IMR-90 (cell line): ENCODE measurements at regions not wholly inside any gene's neighbourhood (a gene's known extent, or its start where the extent isn't known, plus 50 kb on each side); places are given as distances from the start of the nearest gene placed in this dataset.

Experiments used
- ATAC-seq: fragments of 200-7000 bp; cut with Tn5 transposase; 2 replicates; pipeline ENCODE4 v1.9.1; 2020; ENCODE audit warnings: low read depth, mild to moderate bottlenecking, moderate library complexity
- BruUV-seq: library from RNA; stranded (reverse); fragments of 400-500 nt; replicated peaks from 2 replicates; lab custom pipeline; 2021; lab: Mats Ljungman, UMichigan
- CTCF ChIA-PET: fragments of 300-600 bp; formaldehyde crosslinking; extraction: SDS; loops from one replicate; lab custom pipeline; 2021; ENCODE audit warnings: antibody characterized with exemption; lab: Yijun Ruan, JAX
- POLR2A ChIA-PET: fragments of 300-600 bp; sonication (Branson Sonifier 250); formaldehyde crosslinking; loops from one replicate; lab custom pipeline; 2022; ENCODE audit warnings: antibody characterized with exemption; ENCODE audit not compliant: unreplicated experiment; lab: Charles Lee
- DNase-seq: peaks from one replicate; pipeline ENCODE4 v3.0.0; 2013
- H2AFZ ChIP-seq: replicated peaks from 2 replicates; pipeline ENCODE3; 2013; ENCODE audit warnings: low read length, mild to moderate bottlenecking; ENCODE audit not compliant: poor library complexity
- H2AK5ac ChIP-seq: 2 replicates; pipeline ENCODE4 v1.6.1; 2013; ENCODE audit warnings: low read depth, low read length, inconsistent platforms
- H2AK9ac ChIP-seq: replicated peaks from 2 replicates; pipeline ENCODE3; 2013; ENCODE audit warnings: mild to moderate bottlenecking, low read depth, low read length, moderate library complexity; ENCODE audit not compliant: poor library complexity
- H2BK120ac ChIP-seq: 2 replicates; pipeline ENCODE4 v1.6.1; 2013; ENCODE audit warnings: low read depth, low read length, inconsistent platforms
- H2BK15ac ChIP-seq: 3 replicates; pipeline ENCODE4 v1.6.1; 2013; ENCODE audit warnings: low read depth, low read length, inconsistent platforms
- H2BK20ac ChIP-seq: 2 replicates; pipeline ENCODE4 v1.6.1; 2013; ENCODE audit warnings: low read depth, mild to moderate bottlenecking, inconsistent platforms, low read length, moderate library complexity
- H2BK5ac ChIP-seq: 2 replicates; pipeline ENCODE4 v1.6.1; 2013; ENCODE audit warnings: mild to moderate bottlenecking, low read depth, low read length, inconsistent platforms; ENCODE audit not compliant: poor library complexity, severe bottlenecking
- H3K14ac ChIP-seq: replicated peaks from 2 replicates; pipeline ENCODE4 v1.6.1; 2013; ENCODE audit warnings: low read depth, low read length, inconsistent platforms
- H3K18ac ChIP-seq: 2 replicates; pipeline ENCODE4 v1.6.1; 2013; ENCODE audit warnings: low read depth, low read length, control low read depth
- H3K23ac ChIP-seq: 2 replicates; pipeline ENCODE4 v1.6.1; 2013; ENCODE audit warnings: low read depth, low read length, inconsistent platforms
- H3K27ac ChIP-seq: 2 replicates; pipeline ENCODE4 v1.5.1; 2013; ENCODE audit warnings: mild to moderate bottlenecking, control low read depth, low read length; ENCODE audit not compliant: insufficient read depth
- H3K27me3 ChIP-seq: 2 replicates; pipeline ENCODE4 v1.6.1; 2013; ENCODE audit warnings: low read length; ENCODE audit not compliant: control insufficient read depth, insufficient read depth
- H3K36me3 ChIP-seq: 2 replicates; pipeline ENCODE4 v1.6.1; 2013; ENCODE audit warnings: low read length, mixed read lengths; ENCODE audit not compliant: control insufficient read depth, insufficient read depth
- H3K4ac ChIP-seq: 2 replicates; pipeline ENCODE4 v1.6.1; 2013; ENCODE audit warnings: low read depth, low read length, inconsistent platforms
- H3K4me1 ChIP-seq: 2 replicates; pipeline ENCODE4 v1.6.1; 2013; ENCODE audit warnings: low read length, mixed read lengths; ENCODE audit not compliant: control insufficient read depth, insufficient read depth
- H3K4me2 ChIP-seq: 2 replicates; pipeline ENCODE4 v1.6.1; 2013; ENCODE audit warnings: low read depth, mild to moderate bottlenecking, control low read depth, low read length, moderate library complexity
- H3K4me3 ChIP-seq: 2 replicates; pipeline ENCODE4 v1.5.1; 2013; ENCODE audit warnings: low read depth, mild to moderate bottlenecking, control low read depth, low read length, moderate library complexity; ENCODE audit not compliant: insufficient read depth
- H3K56ac ChIP-seq: 2 replicates; pipeline ENCODE4 v1.6.1; 2013; ENCODE audit warnings: low read length, inconsistent platforms; ENCODE audit not compliant: insufficient read depth; ENCODE audit errors: extremely low read depth
- H3K79me1 ChIP-seq, 2 experiments: 2 replicates each; pipeline ENCODE4 v1.6.1; 2013; ENCODE audit warnings: low read length in 2 of 2, inconsistent platforms in 1 of 2, low read depth in 1 of 2
- H3K9ac ChIP-seq: 2 replicates; pipeline ENCODE4 v1.6.1; 2013; ENCODE audit warnings: low read depth, low read length, control low read depth
- H3K9me1 ChIP-seq: 2 replicates; pipeline ENCODE4 v1.6.1; 2013; ENCODE audit warnings: low read length, inconsistent platforms; ENCODE audit not compliant: insufficient read depth
- H3K9me3 ChIP-seq: 2 replicates; pipeline ENCODE4 v1.6.1; 2013; ENCODE audit warnings: low read length; ENCODE audit not compliant: control insufficient read depth, insufficient read depth
- H4K20me1 ChIP-seq: 2 replicates; pipeline ENCODE4 v1.6.1; 2013; ENCODE audit warnings: low read length, inconsistent platforms; ENCODE audit not compliant: insufficient read depth
- H4K5ac ChIP-seq: 2 replicates; pipeline ENCODE4 v1.6.1; 2013; ENCODE audit warnings: mild to moderate bottlenecking, low read depth, low read length, control low read depth
- H4K8ac ChIP-seq, 2 experiments: 2 replicates each; pipeline ENCODE4 v1.6.1; 2013; ENCODE audit warnings: low read depth in 2 of 2, low read length in 2 of 2, control low read depth in 1 of 2, inconsistent platforms in 1 of 2
- H4K91ac ChIP-seq: 2 replicates; pipeline ENCODE4 v1.6.1; 2013; ENCODE audit warnings: low read depth, low read length, inconsistent platforms; ENCODE audit not compliant: insufficient read depth
- CEBPB ChIP-seq: IDR thresholded peaks from 2 replicates; pipeline ENCODE4 v1.6.1; 2012; ENCODE audit warnings: low read depth, low read length, improper control_type of control experiment
- ELK1 ChIP-seq: fragments of 150-350 bp; IDR thresholded peaks from 2 replicates; pipeline ENCODE4 v1.6.1; 2016; ENCODE audit warnings: low read depth, mild to moderate bottlenecking, low read length, moderate library complexity, borderline replicate concordance
- FOS ChIP-seq: fragments of 150-350 bp; IDR thresholded peaks from 2 replicates; pipeline ENCODE4 v1.6.1; 2016; ENCODE audit warnings: low read depth, low read length
- MAFK ChIP-seq: IDR thresholded peaks from 2 replicates; pipeline ENCODE4 v1.6.1; 2012; ENCODE audit warnings: low read depth, low read length, improper control_type of control experiment
- MAZ ChIP-seq: IDR thresholded peaks from 2 replicates; pipeline ENCODE4 v1.6.1; 2012; ENCODE audit warnings: low read depth, mild to moderate bottlenecking, low read length, improper control_type of control experiment, moderate library complexity, borderline replicate concordance
- MXI1 ChIP-seq: IDR thresholded peaks from 2 replicates; pipeline ENCODE4 v1.6.1; 2012; ENCODE audit warnings: low read depth, mild to moderate bottlenecking, low read length, moderate library complexity, borderline replicate concordance
- NFE2L2 ChIP-seq: fragments of 150-350 bp; IDR thresholded peaks from 2 replicates; pipeline ENCODE4 v1.6.1; 2016; ENCODE audit warnings: low read depth, mild to moderate bottlenecking, low read length
- RCOR1 ChIP-seq: IDR thresholded peaks from 2 replicates; pipeline ENCODE4 v1.6.1; 2012; ENCODE audit warnings: mild to moderate bottlenecking, low read length, improper control_type of control experiment; ENCODE audit not compliant: insufficient replicate concordance
- WGBS, 2 experiments: methylation state at CpG; one replicate each; pipeline versions ENCODE4 v1.1.5 to v1.1.7; 2013; ENCODE audit warnings: missing lambda C conversion rate in 2 of 2; ENCODE audit not compliant: insufficient read length in 1 of 2; ENCODE audit errors: extremely low coverage in 2 of 2; 5-methylcytosine and 5-hydroxymethylcytosine counted together
- dilution Hi-C: fragments of 300-500 bp; cut with HindIII; formaldehyde crosslinking; loops from one replicate; pipeline ENCODE4 v1.14.3; 2018; ENCODE audit warnings: low sequenced_read_pairs; ENCODE audit not compliant: unreplicated experiment
- in situ Hi-C: fragments of 300-500 bp; cut with MboI; formaldehyde crosslinking; loops from 3 replicates; pipeline ENCODE4 v1.14.3; 2019; ENCODE audit warnings: low sequenced_read_pairs, inconsistent platforms, mixed read lengths
- intact Hi-C: fragments of 100-400 bp; cut with micrococcal nuclease; formaldehyde crosslinking; loops from 2 replicates; pipeline ENCODE4 v1.10.0; 2022

GRCh38 chrX:149124526-149125108, 380.5 kb downstream of the IDS start:
- WGBS, 2 experiments = no CpG with 5 or more reads among the region's 3 CpGs
- Histone ChIP-seq H3K36me3 (no peaks in the 10 kb centered on the region), H2BK5ac (no peak overlapping the region), H3K27ac (no peak overlapping the region), H3K23ac (no peak overlapping the region), H3K14ac (no peak overlapping the region), H4K8ac (no peak overlapping the region), H3K27me3 (no peaks in the 10 kb centered on the region), H3K4me3 (no peak overlapping the region), H4K5ac (no peak overlapping the region), H3K18ac (no peak overlapping the region), H2BK20ac (no peak overlapping the region), H2AFZ (no peak overlapping the region), H3K79me1 (no peaks in the 10 kb centered on the region), H4K91ac (no peak overlapping the region), H3K4me2 (no peak overlapping the region), H2BK15ac (no peak overlapping the region), H3K4ac (no peak overlapping the region), H3K4me1 (no peaks in the 10 kb centered on the region), H3K9ac (no peak overlapping the region), H3K56ac (no peak overlapping the region), H4K20me1 (no peaks in the 10 kb centered on the region), H2AK9ac (no peak overlapping the region), H2AK5ac (no peak overlapping the region), H3K9me3 (peaks cover 4% of the 10 kb centered on the region; the same call in 1 of the 2 replicates), H3K9me1 (no peaks in the 10 kb centered on the region), H2BK120ac (no peak overlapping the region)
- dilution Hi-C loops = no loop called here
- DNase-seq (no peak), ATAC-seq (no peak)
- CTCF ChIA-PET = no interaction called here
- TF ChIP-seq MAFK (no peak), FOS (no peak), MXI1 (no peak), CEBPB (no peak), MAZ (no peak), RCOR1 (no peak), NFE2L2 (no peak), ELK1 (no peak)
- POLR2A ChIA-PET = no interaction called here
- in situ Hi-C loops = no loop called here
- intact Hi-C loops = no loop called here
- no TSS peak for BruUV-seq
